CD1c-positive myeloid dendritic cell (primary cell): ENCODE measurements at regions not wholly inside any gene's neighbourhood (a gene's known extent, or its start where the extent isn't known, plus 50 kb on each side); places are given as distances from the start of the nearest gene placed in this dataset.

Experiments used
- DNase-seq: peaks from one replicate; pipeline ENCODE4 v3.0.0-alpha.2; 2016; ENCODE audit errors: extremely low spot score

- no peak for DNase-seq
These were observed 284.7 kb upstream of the ROPN1 start for GRCh38 chr3:124276539-124277143.

- no peak for DNase-seq
These were observed 285.4 kb upstream of the ROPN1 start for GRCh38 chr3:124277144-124277890.

DNA sequence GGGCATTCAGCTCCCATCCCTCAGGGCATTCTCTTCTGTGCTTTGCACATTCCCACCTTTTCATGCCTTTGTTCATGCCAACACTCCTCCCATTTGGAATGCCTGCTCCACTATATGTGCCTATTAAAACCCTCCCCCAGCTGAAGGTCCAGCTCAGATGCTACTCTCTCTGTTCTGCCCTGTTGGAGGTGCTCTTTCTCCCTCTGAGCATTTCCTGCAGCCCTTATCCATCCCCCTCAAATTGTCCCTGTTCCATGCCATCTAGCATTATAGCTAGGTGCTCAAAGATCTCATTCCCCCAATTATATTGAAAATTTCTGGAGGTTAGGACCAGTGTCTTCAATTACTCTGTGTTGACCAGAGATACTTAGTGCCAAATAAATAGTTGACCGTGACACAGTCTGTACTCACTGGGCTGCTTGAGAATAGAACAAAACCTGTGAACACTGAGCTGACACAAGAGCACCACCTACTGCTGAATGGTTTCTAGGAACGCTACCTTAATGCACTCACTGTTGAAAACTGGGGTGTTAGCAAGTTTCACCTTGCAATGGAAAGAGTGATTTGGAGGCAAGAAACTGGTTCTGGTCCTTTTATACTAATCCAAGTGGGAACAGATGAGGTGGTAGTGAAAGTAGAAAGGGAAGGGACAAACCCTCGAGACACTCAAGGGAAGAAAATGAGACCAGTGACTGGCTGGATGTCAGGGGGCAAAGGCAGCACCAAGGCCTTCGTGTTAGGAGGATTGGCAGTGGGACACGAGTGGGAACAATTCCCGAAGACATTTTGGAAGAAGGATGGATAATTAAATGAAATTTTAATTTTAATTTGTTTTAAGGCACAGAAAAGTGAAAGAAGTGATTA lies 289.8 kb upstream of the ROPN1 start:
- DNase-seq = no peak

DNA sequence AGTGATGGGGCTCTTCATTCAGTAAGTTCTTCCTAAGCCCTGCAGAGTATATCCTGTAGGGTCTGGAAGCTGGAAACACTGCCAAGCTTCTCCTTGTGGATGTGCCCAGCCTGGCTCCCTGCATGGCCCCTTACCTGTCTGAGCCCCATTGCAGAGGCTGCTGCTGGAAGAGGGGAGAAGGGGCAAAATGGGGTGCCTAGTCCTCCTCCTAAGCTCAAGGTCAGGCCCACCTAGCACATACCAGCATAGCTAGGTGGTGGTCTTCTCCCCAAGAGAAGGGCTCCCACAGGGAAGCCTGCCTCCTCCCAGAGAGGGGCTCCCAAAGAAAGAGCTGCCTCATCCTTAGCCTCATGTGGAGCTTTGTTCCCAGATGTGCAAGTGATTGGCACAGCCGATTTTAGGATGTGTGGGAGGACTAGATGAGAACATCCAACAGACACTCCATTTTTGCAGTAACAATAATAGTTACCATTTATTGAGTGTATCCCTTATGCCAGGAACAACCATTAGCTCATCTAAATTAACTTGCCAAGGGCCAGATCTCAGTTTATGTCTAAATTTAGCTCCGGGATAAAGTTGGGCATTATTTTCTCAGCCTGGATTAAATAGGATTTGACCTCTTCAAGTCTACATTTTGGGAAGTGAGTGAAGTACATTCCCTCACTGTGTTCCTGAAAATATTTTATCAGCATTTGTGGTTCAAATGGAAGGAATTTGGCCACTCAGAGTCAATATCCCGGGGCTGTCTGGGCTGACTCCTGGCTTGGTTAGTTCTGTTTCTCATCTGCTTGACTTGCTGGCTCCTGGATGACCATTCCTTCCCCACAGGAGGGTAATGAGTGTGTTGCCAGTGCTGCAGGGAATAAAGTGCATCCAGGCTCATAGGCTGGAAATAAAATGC lies 291.1 kb upstream of the ROPN1 start:
- DNase-seq = no peak

- DNase-seq = no peak
These were observed 291.7 kb upstream of the ROPN1 start for GRCh38 chr3:124283652-124284023.

DNA sequence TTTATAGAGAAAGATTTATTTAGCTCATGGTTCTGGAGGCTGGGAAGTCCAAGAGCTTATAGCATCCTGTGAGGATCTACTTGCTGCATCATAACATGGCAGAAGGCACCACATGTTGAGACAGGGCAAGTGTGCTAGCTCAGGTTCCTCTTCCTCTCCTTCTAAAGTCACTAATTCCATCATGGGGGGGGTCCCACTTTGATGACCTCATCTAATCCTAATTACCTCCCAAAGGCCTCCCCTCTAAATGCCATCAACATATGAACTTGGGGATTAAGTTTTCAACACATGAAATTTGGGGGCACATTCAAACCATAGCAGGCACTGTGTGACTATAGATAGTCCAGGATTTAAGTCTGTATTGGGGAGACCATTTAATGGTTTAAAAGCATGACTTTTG lies 297.1 kb upstream of the ROPN1 start:
- no peak for DNase-seq

- no peak for DNase-seq
These were observed 299.1 kb upstream of the ROPN1 start for GRCh38 chr3:124291008-124291407.

- no peak for DNase-seq
These were observed 300.4 kb upstream of the ROPN1 start for GRCh38 chr3:124292329-124292728.

DNA sequence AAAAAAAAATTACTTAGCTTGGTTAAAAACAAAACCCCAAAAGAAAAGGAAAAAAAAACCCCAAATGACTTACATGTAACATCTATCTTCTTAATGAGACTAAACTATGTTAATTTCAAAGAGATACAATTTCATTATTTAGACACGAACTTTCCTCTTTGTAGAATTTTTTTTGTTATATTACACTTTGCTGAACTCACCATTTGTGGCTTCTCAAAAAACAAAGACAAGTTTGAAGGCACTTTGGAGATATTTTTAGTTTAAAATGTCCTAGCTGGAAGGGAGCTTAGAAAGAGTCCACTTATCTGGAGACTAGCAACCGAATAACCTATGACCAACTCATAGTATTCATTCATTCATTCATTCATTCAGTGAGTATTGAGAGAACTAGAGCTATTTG lies 301.7 kb upstream of the ROPN1 start:
- no peak for DNase-seq

DNA sequence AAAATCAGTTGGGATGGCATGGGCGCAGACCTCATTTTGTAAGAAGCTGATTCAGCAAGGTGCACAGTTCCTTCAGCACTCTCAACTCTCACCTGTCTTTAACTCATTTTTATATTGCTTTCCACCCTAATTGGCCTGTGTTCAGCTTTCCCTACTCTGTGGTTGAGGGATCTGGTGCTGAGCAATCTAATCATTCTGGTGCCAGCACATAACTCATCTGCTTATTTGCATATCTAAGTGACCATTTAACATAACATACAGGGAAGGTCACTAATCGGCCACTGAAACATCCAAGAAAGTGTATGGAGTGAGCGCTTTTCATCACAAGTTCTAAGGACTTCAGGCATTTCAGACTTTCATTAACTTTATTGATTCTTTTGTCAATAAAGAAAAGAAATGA lies 303.4 kb upstream of the ROPN1 start:
- DNase-seq = no peak

DNA sequence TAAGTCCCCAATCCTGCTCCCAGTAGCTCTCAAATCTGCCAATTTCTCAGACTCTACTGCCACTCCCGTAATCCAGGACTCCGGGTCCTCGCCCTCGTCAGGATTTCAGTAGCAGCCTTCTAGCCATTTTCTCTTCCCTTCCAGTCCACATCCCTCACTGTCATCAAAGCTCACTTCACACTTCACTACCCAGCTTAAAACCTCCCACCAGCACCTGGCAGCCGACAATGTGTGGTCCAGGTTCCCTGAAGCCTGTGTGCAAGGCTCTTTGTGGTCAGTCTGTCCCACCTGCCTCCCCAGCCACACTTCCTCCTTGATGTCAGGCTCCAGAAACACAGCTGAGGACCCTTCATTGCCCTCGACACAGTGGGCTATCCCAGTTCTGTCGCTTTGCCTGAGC lies 304.5 kb upstream of the ROPN1 start:
- no peak for DNase-seq

DNA sequence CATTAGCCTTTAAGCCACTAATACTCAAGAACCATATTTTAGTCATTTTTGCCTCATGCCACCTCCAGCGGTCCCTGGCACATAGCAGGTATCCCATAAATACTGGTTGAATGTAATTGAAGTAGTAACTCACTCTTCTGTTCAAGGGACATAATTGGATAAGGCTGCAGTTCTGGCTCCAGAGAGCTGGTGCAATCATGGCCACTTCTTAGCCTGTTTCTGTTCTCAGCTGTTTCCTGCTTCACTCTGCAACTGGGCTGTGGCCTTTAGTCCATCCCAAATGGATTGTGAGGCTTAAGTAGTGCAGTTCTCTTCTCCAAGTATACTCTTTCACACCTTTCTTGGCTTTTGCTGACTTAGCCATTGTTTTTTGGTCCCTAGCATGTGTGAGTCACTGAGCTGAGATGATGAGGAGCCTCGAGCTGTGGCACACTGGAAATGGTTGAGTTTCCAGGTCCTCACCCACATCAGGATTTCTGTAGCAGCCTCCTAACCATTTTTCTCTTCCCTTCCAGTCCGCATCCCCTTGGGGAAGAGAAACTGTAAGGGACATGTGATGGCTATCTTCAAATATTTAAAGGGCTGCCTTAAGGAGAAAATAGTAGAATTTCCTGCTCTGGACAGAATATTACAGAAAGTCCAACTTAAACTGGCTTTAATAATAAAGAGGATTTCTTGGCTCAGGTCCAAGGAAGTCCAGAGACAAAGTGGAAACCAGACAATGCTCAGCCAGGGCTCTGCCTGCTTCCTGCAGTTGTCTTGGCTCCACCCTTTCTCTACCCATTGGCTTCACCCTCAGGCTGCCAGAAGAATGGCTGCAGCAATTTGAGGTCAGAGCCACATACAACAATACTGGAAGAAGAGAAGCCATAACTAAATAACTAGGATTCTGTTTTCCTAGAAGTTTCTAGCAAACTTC lies 305.4 kb upstream of the ROPN1 start:
- DNase-seq = no peak

- DNase-seq = no peak
These were observed 306.4 kb upstream of the ROPN1 start for GRCh38 chr3:124298301-124298700.

DNA sequence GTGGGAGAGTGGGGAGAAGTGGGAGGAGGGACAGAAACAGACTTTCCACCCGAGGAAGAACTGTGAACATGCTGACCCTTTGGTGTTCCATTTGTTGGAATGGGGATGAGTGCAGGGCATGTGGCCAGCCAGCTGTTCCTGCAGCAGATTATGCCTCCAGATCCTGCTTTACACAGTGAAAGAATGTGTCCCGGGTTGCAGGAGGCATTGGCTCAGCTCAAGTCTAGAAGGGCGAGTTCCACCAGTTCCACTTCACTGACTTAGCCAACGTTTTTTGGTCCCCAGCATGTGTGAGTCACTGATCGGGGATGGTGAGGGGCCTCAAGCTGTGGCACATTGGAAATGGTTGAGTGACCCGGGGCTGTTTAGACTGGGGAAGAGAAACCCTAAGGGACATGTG lies 307.0 kb upstream of the ROPN1 start:
- no peak for DNase-seq

DNA sequence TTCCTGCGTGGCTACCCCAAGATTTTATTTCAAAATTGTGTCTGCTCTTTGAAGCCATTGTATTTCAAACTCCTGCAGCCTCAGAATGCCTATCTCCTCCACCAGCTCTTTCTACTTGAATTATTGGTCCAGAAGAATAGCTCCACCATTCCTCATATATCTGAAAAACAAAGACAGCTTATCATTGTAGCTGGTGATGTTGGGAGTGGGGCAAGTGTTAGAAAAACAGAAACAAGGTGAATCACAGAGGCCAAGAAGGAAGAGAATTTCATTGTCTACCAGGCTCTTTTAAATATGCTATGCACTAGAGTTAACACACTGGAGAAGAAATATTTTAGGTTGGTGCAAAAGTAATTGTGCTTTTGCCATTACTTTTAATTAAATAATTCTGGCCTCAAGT lies 307.9 kb upstream of the ROPN1 start:
- no peak for DNase-seq

DNA sequence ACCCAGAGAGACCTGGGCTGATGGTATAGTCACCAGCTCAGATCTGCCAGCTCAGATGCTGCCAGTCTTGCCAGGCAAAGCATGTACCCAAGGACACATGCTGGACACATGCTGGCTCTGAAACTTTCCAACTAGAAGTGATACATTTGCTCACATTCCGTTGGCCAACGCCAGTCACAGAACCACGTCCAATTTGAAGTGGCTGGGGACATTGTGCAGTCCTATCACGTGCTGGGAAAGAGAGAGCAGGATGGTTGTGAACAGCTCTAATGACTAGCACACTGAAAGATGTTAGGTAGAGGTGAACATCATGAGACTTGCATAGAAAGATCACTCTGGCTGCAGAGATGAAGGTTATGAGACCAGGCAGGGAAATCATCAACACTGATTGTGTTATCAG lies 308.5 kb upstream of the ROPN1 start:
- DNase-seq = no peak

- DNase-seq = no peak
These were observed 311.5 kb upstream of the ROPN1 start for GRCh38 chr3:124303305-124303910.

DNA sequence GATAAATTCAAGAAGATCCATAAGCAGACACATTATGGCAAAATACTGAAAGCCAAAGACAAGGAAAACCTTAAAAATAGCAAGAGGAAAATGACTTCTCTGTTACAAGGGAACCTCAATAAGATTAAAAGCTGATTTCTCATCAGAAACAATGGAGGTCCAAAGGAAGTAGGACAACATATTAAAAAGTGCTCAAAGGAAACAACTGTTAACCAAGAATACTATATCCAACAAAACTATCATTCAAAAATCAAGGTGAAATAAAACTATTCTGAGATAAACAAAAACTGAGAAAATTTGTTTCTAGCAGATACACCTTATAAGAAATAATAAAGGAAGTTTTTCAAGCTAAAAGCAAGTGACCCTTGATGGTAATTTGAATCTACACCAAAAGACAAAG lies 314.7 kb upstream of the ROPN1 start:
- DNase-seq = no peak

DNA sequence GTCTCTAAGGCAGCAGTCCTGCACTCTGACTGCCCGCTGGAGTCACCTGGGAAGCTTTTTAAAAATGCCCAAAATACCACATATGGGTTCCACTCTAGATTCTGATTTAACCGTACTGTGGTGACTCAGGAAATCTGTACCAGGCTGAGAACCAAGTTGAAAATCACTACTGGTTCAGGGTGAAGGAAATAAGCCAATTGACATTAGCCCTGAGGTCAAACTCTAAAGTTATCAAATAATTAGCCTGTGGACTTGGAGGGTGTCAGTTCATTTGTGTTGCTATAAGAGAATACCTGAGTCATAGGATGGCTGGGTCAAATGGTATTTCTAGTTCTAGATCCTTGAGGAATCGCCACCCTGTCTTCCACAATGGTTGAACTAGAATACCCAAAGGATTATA lies 321.7 kb upstream of the ROPN1 start:
- no peak for DNase-seq
